Upper lobe of left lung (tissue), 6 donors: ENCODE measurements at regions not wholly inside any gene's neighbourhood (a gene's known extent, or its start where the extent isn't known, plus 50 kb on each side); places are given as distances from the start of the nearest gene placed in this dataset.
A peak's percentile ranks its signal among the peaks of the same experiment; 100 is the strongest.

Experiments
- ATAC-seq, 2 donors: fragments of 200-7000 bp; cut with Tn5 transposase; one replicate each; pipeline ENCODE4 v1.9.1; 2022; ENCODE audit warnings: mild to moderate bottlenecking in 2 of 2, moderate library complexity in 2 of 2; ENCODE audit not compliant: low FRiP score in 2 of 2
- DNase-seq, 2 donors: peaks; one replicate each; pipeline ENCODE4 v3.0.0-alpha.2; 2019 to 2020
- H3K27ac ChIP-seq, 4 donors: fragments of 200-600 bp; sonication (generic); one replicate each; pipeline ENCODE4 v1.5.1; 2016 to 2019
- H3K27me3 ChIP-seq, 4 donors: fragments of 200-600 bp; sonication (generic); one replicate each; pipeline ENCODE4 v1.5.1; 2017 to 2019
- H3K36me3 ChIP-seq, 4 donors: fragments of 200-600 bp; sonication (generic); one replicate each; pipeline ENCODE4 v1.5.1; 2016 to 2019
- H3K4me1 ChIP-seq, 4 donors: fragments of 200-600 bp; sonication (generic); one replicate each; pipeline ENCODE4 v1.5.1; 2018 to 2019
- H3K4me3 ChIP-seq, 4 donors: fragments of 200-600 bp; sonication (generic); one replicate each; pipeline ENCODE4 v1.5.1; 2017 to 2019; ENCODE audit warnings: mild to moderate bottlenecking in 2 of 4, moderate library complexity in 1 of 4
- H3K9me3 ChIP-seq, 4 donors: fragments of 200-600 bp; sonication (generic); one replicate each; pipeline ENCODE4 v1.5.1; 2018 to 2019
- EP300 ChIP-seq, 4 donors: sonication (generic); formaldehyde crosslinking; IDR thresholded peaks; one replicate each; pipeline ENCODE4 v1.5.1; 2017; ENCODE audit warnings: antibody characterized with exemption in 4 of 4, control low read depth in 2 of 4
- POLR2A ChIP-seq, 4 donors: fragments of 450-650 bp; IDR thresholded peaks; one replicate each; pipeline ENCODE4 v1.5.1; 2016 to 2017; ENCODE audit warnings: antibody characterized with exemption in 4 of 4, mild to moderate bottlenecking in 2 of 4
- POLR2AphosphoS5 ChIP-seq, 2 donors: sonication (generic); formaldehyde crosslinking; IDR thresholded peaks; one replicate each; pipeline ENCODE4 v1.5.1; 2017; ENCODE audit warnings: antibody characterized with exemption in 2 of 2
- WGBS, 2 donors: methylation state at CpG; one replicate each; pipeline ENCODE4 v1.1.5; 2017 to 2018; 5-methylcytosine and 5-hydroxymethylcytosine counted together
- small RNA-seq, 4 donors: library from RNA; depleted of rRNA; stranded (forward); fragments of <200 nt; gene quantifications; one replicate each; pipeline ENCODE3, GENCODE V24; 2016
- TF ChIP-seq, protein P1 (sequence below), 6 experiments: fragments of 450-650 bp in 4 of 6; fragments of 200-600 bp in 2 of 6; sonication (generic) in 2 of 6; IDR thresholded peaks; one replicate each; pipeline ENCODE4 v1.5.1; 2016 to 2019; ENCODE audit warnings: antibody characterized with exemption in 6 of 6
- donor health status: DM: no; HTN: no; CAD: no; lungs with moderate emphysema.
- donor health status: DM: no; HTN: yes; CAD: no; lungs with severe emphysema.

DNA sequence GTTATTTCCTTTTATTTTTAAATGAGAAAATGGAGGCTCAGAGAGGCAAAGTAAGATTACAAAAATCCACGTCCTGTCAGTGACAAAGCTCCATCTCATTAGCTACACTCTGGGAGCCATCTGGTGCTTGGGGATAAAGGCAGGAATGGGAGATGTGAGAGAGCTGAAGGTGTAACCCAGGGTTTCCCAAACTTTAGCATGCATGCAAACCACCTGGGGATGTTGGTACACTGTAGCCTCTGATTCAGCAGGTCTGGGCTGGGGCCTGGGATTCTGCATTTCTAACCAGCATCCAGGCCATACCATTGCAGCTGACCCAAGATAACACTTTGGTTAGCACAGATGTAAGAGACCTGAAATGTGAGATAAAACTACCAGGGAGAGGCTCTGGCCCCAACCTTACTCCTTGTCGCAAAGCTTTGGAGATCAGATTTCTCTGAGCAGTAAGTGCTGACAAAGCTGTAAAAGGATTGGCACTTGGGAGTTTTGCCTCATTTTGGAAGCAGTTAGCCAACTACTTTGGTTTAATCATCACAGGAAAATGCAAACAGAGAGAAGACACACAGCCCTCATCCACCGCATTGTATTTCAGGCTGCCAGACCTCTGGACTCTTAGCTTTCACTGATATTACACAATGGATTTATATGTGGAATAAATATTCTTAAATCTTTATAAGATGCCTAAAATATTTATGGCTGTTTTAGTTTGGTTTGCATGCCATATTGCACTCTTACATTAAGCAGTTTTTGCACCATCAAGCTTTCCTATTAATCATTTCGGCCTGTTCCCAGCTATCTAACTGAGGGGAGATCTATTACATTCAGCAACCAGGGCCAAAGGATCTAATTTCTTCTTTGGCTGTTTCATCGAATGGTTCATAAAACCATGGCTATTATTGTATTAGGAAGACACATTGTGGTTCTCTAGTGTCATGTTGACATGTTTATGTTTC is 263.0 kb downstream of the EBLN2 start:
- TF ChIP-seq, protein P1, sequence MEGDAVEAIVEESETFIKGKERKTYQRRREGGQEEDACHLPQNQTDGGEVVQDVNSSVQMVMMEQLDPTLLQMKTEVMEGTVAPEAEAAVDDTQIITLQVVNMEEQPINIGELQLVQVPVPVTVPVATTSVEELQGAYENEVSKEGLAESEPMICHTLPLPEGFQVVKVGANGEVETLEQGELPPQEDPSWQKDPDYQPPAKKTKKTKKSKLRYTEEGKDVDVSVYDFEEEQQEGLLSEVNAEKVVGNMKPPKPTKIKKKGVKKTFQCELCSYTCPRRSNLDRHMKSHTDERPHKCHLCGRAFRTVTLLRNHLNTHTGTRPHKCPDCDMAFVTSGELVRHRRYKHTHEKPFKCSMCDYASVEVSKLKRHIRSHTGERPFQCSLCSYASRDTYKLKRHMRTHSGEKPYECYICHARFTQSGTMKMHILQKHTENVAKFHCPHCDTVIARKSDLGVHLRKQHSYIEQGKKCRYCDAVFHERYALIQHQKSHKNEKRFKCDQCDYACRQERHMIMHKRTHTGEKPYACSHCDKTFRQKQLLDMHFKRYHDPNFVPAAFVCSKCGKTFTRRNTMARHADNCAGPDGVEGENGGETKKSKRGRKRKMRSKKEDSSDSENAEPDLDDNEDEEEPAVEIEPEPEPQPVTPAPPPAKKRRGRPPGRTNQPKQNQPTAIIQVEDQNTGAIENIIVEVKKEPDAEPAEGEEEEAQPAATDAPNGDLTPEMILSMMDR (IDR thresholded peaks at IDR 0.05) = no peak
- TF ChIP-seq POLR2AphosphoS5 (IDR thresholded peaks at IDR 0.05) = no peak
- no peak for TF ChIP-seq EP300 (IDR thresholded peaks at IDR 0.05)
- TF ChIP-seq POLR2A (IDR thresholded peaks at IDR 0.05) = no peak
- Histone ChIP-seq H3K4me3 (no peak overlapping the region), H3K9me3 (no peaks in the 10 kb centered on the region), H3K36me3 (no peaks in the 10 kb centered on the region), H3K27me3 (no peaks in the 10 kb centered on the region), H3K27ac (no peak overlapping the region), H3K4me1 (no peaks in the 10 kb centered on the region)
- WGBS, 2 donors = 63 to 68% methylated on average over 5 of the region's 5 CpGs
- ATAC-seq = peak in 1 of 2 donors; percentile 44
- no peak for DNase-seq

DNA sequence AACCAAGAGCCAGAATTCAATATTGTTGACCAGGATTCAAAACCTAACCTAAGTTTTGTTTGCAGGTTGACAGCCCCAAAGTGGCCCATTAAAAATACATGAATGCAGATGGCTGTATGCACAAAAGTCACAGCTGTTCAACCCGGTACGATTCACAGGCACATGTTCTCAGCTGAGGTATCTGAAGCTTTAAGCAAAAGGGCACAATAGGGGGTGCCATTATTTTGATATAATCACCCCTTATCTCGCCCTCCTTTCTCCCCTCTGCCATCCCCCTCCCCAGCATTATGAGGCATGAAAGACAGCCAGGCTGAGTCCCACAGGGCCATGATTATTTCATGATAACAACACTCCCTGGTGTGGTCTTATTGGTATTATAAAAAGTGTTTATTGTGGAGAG is 264.9 kb downstream of the EBLN2 start:
- H3K4me3 ChIP-seq = no peak overlapping the region
- no peak for ATAC-seq
- H3K27ac ChIP-seq = no peak overlapping the region
- no peaks in the 10 kb centered on the region for H3K4me1 ChIP-seq
- H3K9me3 ChIP-seq = no peaks in the 10 kb centered on the region
- H3K36me3 ChIP-seq = no peaks in the 10 kb centered on the region
- H3K27me3 ChIP-seq = no peaks in the 10 kb centered on the region
- 72 to 79% methylated on average over 3 of the region's 3 CpGs for WGBS, 2 donors
- DNase-seq = no peak
- TF ChIP-seq POLR2AphosphoS5 (IDR thresholded peaks at IDR 0.05) = no peak
- TF ChIP-seq EP300 (IDR thresholded peaks at IDR 0.05) = no peak
- TF ChIP-seq POLR2A (IDR thresholded peaks at IDR 0.05) = no peak
- TF ChIP-seq, protein P1 (IDR thresholded peaks at IDR 0.05) = no peak

- H3K9me3 ChIP-seq = no peaks in the 10 kb centered on the region
- H3K36me3 ChIP-seq = no peaks in the 10 kb centered on the region
- WGBS, 2 donors = 80 to 81% methylated on average over 3 of the region's 3 CpGs
- H3K27me3 ChIP-seq = no peaks in the 10 kb centered on the region
- TF ChIP-seq, protein P1 (IDR thresholded peaks at IDR 0.05) = no peak
- TF ChIP-seq POLR2A (IDR thresholded peaks at IDR 0.05) (no peak), EP300 (IDR thresholded peaks at IDR 0.05) (no peak), POLR2AphosphoS5 (IDR thresholded peaks at IDR 0.05) (no peak)
- H3K4me3 ChIP-seq = no peak overlapping the region
- no peak for ATAC-seq
- DNase-seq = no peak
- no peak overlapping the region for H3K27ac ChIP-seq
- H3K4me1 ChIP-seq = no peaks in the 10 kb centered on the region
These were observed 265.6 kb downstream of the EBLN2 start for GRCh38 chr3:73327052-73327451.

Small RNA genes lying in the stretch of these regions (small RNA-seq; reads per million reads assigned to genes)
- 0 reads per million in 4 donors for gene RNU6-1270P
